Stimulated activated CD4-positive, alpha-beta T cell treated with anti-CD3 and anti-CD28 coated beads, Interleukin-2, amount 100 ng/mL, for 48 hours (primary cell): ENCODE measurements at regions not wholly inside any gene's neighbourhood (a gene's known extent, or its start where the extent isn't known, plus 50 kb on each side); places are given as distances from the start of the nearest gene placed in this dataset.

Experiments
- DNase-seq, 2 donors: peaks; one replicate each; pipeline ENCODE4 v3.0.0-alpha.2; 2020

DNA sequence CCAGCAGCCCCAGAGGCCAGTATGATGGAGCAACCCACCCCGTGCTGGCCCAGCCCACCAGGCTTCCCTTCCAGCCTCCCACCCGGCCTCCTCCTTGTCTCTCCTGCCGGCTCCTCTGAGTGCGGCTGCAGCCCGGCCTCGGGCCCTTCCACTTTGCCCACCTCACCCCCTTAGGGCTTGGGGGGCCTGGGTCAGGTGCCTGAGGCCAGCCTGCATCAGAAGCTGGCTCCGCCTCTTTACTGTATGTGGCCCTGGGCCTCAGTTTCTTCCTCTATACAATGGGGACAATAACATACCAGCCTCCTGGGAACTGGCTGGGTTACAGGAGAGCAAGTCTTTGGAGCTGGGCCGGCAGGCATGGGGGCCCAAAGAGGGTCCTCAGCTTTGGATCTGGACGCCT lies 221.1 kb upstream of the CIBAR2 start:
- DNase-seq, result no peak

- DNase-seq, result no peak
Measured at GRCh38 chr16:85333744-85334640, 221.7 kb upstream of the CIBAR2 start.

GRCh38 chr16:85334718-85335583 lies 222.7 kb upstream of the CIBAR2 start:
- DNase-seq, result peak in 1 of 2 donors; percentile 19

DNA sequence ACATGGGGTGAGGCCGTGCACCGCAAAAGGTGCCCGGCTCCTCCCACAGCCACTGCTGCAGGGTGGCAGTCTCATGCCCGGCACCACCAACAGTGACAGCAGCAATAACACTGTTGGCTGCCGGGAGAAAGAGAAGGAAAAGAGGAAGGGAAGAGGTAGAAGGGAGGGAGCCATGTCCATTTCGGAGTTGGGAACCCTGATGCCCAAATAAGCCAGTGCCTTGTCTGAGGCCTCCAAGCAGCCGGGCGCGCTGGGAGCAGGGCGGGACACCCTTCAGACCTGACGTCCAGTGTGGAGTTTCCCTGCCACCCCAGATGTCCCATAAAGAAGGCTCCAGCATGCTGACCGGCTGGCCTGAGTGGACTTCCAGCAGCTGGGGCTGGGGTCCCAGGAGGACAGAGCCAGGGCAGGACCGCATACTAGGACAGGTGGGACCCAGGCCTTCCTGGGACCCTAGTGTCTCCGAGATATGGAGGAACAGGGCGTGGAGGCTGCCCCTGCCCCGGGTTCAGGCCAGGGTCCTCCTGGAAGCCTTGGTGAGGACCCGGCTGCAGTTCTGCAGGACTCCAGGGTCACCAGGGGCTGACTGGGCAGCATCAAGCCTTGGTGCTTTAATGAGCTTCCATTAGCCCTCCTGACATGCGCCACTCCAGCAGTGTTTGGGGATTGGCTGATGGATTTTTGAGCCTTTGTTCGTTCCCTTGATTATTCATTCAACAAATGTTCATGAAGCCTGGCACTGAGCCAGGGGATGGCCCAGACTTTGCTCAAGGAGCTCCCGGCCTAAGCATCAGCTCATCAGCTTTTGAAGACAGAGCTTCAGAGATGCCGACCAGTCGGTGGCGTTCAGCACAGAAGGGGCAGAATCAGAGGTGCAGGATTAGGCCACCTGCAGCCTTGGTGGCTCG lies 223.6 kb upstream of the CIBAR2 start:
- no peak for DNase-seq

GRCh38 chr16:85337910-85338637 lies 225.8 kb upstream of the CIBAR2 start:
- no peak for DNase-seq

DNA sequence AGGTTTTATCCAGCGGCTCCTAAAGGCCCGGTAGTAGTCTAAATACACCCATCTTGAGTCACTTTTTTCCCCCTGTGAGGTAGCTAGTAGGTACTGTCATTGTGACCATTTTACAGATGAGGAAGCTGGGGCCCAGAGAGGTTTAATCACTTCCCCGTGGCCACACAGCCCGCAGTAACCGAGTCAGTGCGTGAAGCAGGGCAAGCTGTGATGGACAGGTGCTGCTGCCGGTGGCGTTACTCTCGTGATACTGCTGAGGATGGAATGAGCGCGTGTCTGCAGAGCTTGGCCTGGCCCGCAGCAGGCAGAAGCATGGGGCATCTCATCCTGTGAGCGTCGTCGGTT lies 226.3 kb upstream of the CIBAR2 start:
- no peak for DNase-seq

GRCh38 chr16:85338989-85339685 lies 226.9 kb upstream of the CIBAR2 start:
- no peak for DNase-seq

- no peak for DNase-seq
Measured at GRCh38 chr16:85341972-85342695, 229.9 kb upstream of the CIBAR2 start.

- DNase-seq, result no peak
Measured at GRCh38 chr16:85344502-85345128, 232.3 kb upstream of the CIBAR2 start.

GRCh38 chr16:85345129-85345639 lies 232.9 kb upstream of the CIBAR2 start:
- DNase-seq, result no peak

DNA sequence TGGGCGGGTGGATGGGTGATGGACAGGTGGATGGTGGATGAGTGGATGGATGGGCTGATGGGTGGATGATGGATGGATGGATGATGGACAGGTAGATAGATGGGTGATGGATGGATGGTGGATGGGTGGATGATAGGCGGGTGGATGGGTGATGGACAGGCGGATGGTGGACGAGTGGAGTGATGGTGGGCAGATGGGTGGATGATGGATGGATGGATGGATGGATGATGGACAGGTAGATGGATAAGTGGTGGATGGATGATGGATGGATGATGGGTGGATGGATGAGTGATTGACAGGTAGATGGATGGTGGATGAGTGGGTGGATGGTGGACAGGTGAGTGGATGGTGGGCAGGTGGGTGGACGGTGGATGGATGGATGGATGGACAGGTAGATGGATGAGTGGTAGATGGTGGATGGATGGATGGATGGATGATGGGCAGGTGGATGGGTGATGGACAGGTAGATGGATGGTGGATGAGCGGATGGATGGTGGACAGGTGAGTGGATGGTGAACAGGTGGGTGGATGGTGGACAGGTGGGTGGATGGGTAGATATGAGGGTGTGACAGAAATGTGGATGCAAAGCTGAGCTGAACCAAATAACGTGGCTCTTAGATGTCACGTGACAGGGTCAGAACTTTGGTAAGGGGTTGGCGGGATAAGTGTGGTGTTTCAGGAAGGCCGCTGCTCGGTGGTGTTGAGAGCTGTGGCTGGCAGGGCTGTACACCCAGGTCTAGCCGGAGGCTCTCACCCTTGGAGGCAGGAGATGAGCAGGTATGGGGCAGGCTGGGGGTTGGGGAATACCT lies 234.3 kb upstream of the CIBAR2 start:
- DNase-seq, result no peak

DNA sequence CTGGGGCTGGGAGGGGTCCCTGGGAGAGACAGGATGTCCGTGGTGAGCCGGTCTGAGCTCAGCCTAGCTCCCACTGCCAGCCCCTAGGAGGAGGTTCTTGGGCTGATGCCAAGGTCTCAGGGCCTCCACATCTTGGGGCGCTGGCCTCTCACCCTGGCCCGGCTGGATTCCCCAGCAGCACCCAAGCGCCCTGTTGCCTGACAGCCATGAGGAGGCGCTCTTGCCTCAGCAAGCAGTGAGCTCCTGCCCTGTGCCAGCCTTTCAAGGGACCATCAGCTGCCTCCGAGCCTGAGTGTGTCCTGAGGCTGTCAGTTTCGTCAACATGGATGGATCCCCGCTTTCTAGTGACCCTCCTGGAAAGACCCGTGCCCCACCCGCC lies 234.9 kb upstream of the CIBAR2 start:
- no peak for DNase-seq

DNA sequence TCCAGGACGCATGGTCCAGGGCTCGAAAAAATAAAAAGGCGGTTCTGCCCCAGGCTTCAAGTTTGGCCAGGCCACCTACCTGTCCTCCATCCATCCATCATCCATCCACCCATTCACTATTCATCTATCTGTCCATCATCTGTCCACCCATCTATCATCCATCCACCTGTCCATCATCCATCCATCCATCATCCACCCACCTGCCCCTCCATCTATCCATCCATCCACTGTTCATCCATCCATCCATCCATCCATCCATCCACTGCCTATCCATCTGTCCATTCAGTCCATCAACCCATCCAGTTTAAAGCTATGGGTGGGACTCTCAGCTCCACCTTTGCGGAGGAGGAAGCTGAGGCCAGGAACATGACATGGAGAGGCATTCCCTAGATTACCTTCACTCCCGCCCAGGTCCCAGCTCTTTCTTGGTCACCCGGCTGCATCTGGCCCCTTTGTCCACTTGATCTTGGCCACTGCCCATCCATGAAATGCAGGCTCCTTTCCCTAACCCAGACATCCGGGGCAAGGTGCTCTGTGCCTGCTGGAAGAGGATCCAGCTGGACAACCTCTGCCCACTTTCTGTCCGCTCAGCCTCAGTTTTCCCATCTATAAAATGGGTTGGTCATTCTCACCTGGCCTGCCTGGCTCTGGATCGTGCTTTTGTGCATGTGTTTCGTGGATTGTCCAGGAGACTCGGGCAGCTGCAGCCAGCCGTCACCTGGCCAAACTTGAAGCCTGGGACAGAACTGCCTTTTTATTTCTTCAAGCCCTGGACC lies 236.0 kb upstream of the CIBAR2 start:
- DNase-seq, result no peak

GRCh38 chr16:85348911-85349334 lies 236.7 kb upstream of the CIBAR2 start:
- DNase-seq, result no peak

- DNase-seq, result no peak
Measured at GRCh38 chr16:85349365-85350145, 237.3 kb upstream of the CIBAR2 start.

DNA sequence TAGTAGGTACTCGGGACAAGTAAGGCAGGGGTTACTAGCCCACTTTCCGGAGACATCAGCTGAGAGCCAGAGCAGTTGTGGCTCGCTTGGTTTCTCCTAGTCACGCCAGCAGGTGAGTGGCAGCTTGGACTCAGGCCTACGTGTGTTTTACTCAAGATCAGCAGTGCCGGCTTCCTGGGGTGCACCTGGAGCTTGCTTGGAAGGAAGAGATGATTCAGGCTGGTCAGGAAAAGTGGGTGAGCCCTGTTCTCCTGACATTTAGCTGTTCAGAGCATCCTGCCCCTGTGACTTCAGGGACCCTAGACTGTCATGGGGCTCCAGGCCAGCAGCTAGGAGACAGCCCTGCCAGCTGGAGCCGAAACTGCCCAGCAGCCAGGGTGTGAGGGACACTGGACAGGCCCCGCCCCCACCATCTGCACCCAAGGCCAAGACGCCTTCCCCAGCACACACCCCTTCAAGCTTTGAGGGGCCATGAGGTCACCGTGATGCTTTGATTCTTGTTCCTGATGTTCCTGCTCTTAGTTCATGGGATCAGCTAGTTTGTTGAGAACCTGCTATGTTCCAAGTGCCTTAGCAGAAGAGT lies 238.0 kb upstream of the CIBAR2 start:
- no peak for DNase-seq

DNA sequence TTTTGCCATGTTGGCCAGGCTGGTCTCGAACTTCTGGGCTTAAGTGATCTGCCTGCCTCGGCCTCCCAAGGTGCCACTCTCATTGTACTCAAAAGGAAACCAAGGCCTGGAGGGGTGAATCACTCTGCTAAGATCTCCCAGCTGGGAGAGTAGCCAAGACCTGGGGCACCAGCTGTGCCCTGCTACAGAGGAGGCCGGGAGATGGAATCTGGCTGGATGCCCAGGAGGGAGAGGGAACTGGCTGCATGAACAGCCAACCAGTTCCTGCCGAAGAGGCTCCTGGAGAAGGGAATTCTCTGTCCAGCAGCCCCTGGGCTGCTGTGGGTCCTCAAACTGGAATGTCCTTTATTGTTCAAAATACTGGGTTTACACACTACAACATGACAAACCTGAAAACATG lies 238.7 kb upstream of the CIBAR2 start:
- DNase-seq, result no peak
